HFFc6 (cell line): ENCODE measurements at regions not wholly inside any gene's neighbourhood (a gene's known extent, or its start where the extent isn't known, plus 50 kb on each side); places are given as distances from the start of the nearest gene placed in this dataset.

Experiments
- DNase-seq: peaks from one replicate; pipeline ENCODE4 v3.0.0-alpha.2; 2018
- H3K27ac Mint-ChIP-seq: 2 replicates; pipeline ENCODE4 v1.8.0; 2020; ENCODE audit warnings: mild to moderate bottlenecking, mixed read lengths
- H3K27me3 Mint-ChIP-seq: 2 replicates; pipeline ENCODE4 v1.8.0; 2021; ENCODE audit warnings: mild to moderate bottlenecking, moderate library complexity, mixed read lengths; ENCODE audit not compliant: insufficient read depth
- H3K36me3 Mint-ChIP-seq: 2 replicates; pipeline ENCODE4 v1.8.0; 2021; ENCODE audit warnings: low read depth, mixed read lengths
- H3K4me1 Mint-ChIP-seq: 2 replicates; pipeline ENCODE4 v1.8.0; 2020; ENCODE audit warnings: low read depth, mixed read lengths
- H3K4me3 Mint-ChIP-seq: 2 replicates; pipeline ENCODE4 v1.8.0; 2020; ENCODE audit warnings: mild to moderate bottlenecking, moderate library complexity, mixed read lengths
- H3K9me3 Mint-ChIP-seq: 2 replicates; pipeline ENCODE4 v1.8.0; 2020; ENCODE audit warnings: mild to moderate bottlenecking, mixed read lengths
- CTCF ChIP-seq: fragments of 200-600 bp; sonication (generic); IDR thresholded peaks from 2 replicates; pipeline ENCODE4 v1.5.0; 2021; ENCODE audit warnings: antibody characterized with exemption, mild to moderate bottlenecking

- Mint-ChIP-seq H3K4me3 (no peak overlapping the region), H3K27me3 (no peaks in the 10 kb centered on the region), H3K27ac (no peak overlapping the region), H3K4me1 (peaks cover 6% of the 10 kb centered on the region; the same call in 1 of the 2 replicates), H3K9me3 (no peaks in the 10 kb centered on the region), H3K36me3 (peaks cover 13% of the 10 kb centered on the region)
- TF ChIP-seq CTCF: no peak
- no peak for DNase-seq
Measured at GRCh38 chr13:74230984-74231501, 96.8 kb upstream of the KLF12 start.

- Mint-ChIP-seq H3K9me3 (no peaks in the 10 kb centered on the region), H3K27ac (no peak overlapping the region), H3K27me3 (no peaks in the 10 kb centered on the region), H3K36me3 (peaks cover 13% of the 10 kb centered on the region), H3K4me3 (no peak overlapping the region), H3K4me1 (peaks cover 6% of the 10 kb centered on the region; the same call in 1 of the 2 replicates)
- no peak for TF ChIP-seq CTCF
- DNase-seq: no peak
Measured at GRCh38 chr13:74229242-74229641, 95.0 kb upstream of the KLF12 start.

GRCh38 chr13:74227476-74228158, 93.4 kb upstream of the KLF12 start:
- no peak for TF ChIP-seq CTCF
- peaks cover 13% of the 10 kb centered on the region for H3K36me3 Mint-ChIP-seq
- no peaks in the 10 kb centered on the region for H3K9me3 Mint-ChIP-seq
- no peaks in the 10 kb centered on the region for H3K27me3 Mint-ChIP-seq
- DNase-seq: no peak
- H3K27ac Mint-ChIP-seq: no peak overlapping the region
- H3K4me3 Mint-ChIP-seq: no peak overlapping the region
- peaks cover 6% of the 10 kb centered on the region; the same call in 1 of the 2 replicates for H3K4me1 Mint-ChIP-seq

GRCh38 chr13:74226791-74227475, 92.7 kb upstream of the KLF12 start:
- Mint-ChIP-seq H3K4me3 (no peak overlapping the region), H3K4me1 (peaks cover 11% of the 10 kb centered on the region), H3K27ac (no peak overlapping the region), H3K9me3 (no peaks in the 10 kb centered on the region), H3K36me3 (peaks cover 13% of the 10 kb centered on the region), H3K27me3 (no peaks in the 10 kb centered on the region)
- TF ChIP-seq CTCF: no peak
- no peak for DNase-seq

- H3K27ac Mint-ChIP-seq: no peak overlapping the region
- no peaks in the 10 kb centered on the region for H3K27me3 Mint-ChIP-seq
- H3K9me3 Mint-ChIP-seq: no peaks in the 10 kb centered on the region
- no peak overlapping the region for H3K4me3 Mint-ChIP-seq
- peaks cover 54% of the 10 kb centered on the region for H3K4me1 Mint-ChIP-seq
- peaks cover 6% of the 10 kb centered on the region for H3K36me3 Mint-ChIP-seq
- no peak for TF ChIP-seq CTCF
- no peak for DNase-seq
Measured at GRCh38 chr13:74221752-74222151, 87.5 kb upstream of the KLF12 start.
